ENCODE measurements at regions not wholly inside any gene's neighbourhood (a gene's known extent, or its start where the extent isn't known, plus 50 kb on each side); places are given as distances from the start of the nearest gene placed in this dataset.
"Not testable (repeated sequence)": the region's sequence is repeated elsewhere in the genome, so short reads cannot be mapped to it uniquely, and the experiment has no call there.

DNA sequence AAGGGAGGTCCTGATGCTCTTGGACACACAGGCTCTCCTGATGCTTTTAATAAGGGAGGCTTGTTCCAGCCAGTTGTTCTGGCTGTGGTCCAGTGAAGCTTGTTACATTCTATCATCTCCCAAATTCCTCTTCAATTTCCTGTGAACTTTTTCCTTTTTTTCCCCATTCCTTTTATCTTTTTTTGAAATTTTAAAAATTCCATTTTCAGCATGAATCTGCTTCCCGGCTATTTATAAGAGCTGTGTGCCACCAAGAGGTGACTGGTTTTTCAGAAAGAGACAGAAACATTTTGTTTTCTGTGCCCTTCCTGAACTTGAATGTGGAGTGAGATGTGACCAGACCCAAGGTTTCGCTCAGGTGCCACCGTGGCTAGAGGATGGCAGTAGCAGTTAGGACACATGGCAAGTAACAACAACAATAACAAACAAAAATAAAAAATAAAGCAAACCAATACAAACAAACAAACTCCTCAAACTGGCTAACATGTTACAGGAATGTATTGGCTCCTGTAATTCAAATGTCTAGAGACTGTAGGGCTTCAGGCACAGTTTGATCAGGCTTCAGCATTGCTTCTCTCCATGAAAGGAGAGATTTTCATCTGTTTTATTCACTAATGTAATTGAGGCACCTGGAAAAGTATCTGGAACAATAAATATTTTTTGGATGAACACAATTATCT lies 121.1 kb downstream of the BOD1 start:
- no peak for DNase-seq (ENCODE audit: low read depth, low spot score)

DNA sequence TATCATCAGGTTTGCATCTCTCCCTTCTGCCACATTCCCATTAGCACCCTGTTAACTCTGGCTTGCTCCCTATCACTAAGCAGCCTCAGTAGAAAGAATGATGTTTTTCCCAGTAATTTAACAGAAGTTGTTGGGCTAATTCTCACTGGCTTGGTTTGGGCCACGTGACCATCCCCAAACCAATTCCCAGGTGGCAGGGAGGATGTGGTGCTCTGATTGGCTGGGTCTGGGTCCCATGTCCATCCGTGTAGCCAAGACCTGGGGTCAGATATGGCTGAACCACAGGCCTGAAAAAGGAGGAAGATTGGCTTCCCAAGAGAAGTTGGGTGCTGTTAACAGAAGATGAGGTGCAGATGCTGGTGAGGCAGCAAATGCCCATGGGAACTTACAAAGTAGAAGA lies 122.0 kb downstream of the BOD1 start:
- no peak for DNase-seq (ENCODE audit: low read depth, low spot score)

DNA sequence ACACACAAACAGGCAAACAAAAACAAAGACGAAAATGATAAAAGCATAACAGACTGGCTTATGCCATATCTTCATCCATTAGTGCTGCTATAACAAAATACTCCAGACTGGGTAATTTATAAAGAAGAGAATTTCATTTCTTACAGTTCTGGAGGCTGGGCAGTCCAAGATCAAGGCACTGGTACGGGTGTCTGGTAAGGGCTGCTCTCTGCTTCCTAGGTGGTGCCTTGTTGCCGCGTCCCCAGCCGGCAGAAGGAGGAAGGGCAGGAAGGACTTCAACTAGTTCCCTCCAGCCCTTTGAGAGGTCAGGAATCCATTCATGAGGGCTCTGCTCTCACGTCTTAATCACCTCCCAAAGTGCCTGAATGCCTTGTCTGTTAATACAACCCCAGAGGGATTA lies 122.6 kb downstream of the BOD1 start:
- DNase-seq (ENCODE audit: low read depth, low spot score), result no peak

DNA sequence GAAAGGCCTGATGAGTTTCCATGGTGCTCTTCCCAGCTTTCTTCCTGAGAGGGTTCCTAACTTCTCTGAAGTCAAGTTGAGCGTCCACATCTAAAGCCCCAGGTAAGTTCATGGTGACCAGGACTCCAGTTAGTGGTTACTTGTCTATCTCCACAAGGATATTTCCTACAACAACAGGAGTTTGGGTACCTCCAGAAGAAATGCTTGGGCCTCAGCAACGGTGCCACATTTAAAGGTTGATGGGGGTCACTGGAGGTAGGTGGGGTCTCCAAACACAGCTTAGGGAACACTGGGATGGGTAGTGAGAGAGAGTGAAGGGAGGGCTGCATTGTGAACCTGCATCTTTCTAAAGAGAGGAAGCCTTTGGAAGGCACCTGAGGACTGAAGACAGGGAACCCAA lies 123.4 kb downstream of the BOD1 start:
- no peak for DNase-seq (ENCODE audit: low read depth, low spot score)

DNA sequence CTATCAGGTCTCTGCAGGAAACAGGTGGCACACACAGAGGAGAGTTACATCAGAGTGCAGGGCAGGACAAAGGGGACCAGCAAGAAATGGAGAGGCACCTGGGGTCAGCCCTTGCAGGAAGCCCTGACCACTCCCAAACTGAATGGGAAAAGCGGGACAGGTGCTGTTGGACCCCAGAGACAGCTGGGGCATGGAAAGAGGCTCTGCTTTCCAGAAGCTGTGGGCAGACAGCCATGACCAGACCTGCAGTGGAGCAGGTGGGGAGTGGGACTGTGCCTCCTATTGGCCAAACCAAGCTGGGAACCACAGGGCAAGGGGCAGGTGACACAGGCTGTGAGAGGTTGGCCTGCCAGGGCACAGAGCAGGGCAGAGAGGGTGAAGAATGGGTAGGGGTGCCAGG lies 125.8 kb downstream of the BOD1 start:
- no peak for DNase-seq (ENCODE audit: low read depth, low spot score)

DNA sequence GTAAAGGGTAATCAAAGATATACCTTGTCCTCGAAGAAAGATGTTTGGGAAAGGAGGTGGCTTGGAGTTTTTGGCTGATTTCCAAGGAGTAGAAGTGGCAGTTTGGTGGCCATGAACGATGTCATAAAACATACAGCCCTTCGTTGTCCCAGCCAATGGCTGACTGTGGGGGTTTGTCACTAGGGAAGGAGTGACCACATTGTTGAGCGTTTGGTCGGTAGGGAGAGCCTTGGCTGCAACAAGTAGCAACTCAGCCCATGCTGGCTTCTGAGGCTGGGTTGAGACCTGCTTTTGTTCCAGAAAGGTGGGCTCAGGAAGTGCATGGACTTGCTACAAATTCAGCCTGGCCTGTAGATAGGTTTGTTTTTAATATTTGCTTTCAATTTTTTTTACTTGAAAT lies 128.3 kb downstream of the BOD1 start:
- DNase-seq (ENCODE audit: low read depth, low spot score), result no peak

DNA sequence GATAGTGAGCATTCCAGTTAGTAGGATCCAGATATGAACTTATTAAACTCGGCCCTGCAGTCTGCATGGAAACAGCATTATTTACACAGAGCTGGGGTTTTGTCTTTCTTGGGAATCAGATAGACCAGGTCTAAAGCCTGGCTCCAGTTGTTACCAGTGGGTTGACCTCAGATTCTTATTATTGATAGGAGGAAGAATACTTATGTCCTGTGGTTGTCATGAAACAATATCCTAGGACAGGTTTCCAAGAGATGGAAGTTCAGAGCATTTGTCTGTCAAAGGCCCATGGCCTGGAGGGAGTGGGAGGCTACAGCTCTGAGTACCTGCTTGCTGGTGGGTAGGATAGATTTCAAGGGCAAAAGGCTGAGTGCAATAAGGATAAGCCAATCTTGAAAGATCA lies 129.2 kb downstream of the BOD1 start:
- no peak for DNase-seq (ENCODE audit: low read depth, low spot score)

DNA sequence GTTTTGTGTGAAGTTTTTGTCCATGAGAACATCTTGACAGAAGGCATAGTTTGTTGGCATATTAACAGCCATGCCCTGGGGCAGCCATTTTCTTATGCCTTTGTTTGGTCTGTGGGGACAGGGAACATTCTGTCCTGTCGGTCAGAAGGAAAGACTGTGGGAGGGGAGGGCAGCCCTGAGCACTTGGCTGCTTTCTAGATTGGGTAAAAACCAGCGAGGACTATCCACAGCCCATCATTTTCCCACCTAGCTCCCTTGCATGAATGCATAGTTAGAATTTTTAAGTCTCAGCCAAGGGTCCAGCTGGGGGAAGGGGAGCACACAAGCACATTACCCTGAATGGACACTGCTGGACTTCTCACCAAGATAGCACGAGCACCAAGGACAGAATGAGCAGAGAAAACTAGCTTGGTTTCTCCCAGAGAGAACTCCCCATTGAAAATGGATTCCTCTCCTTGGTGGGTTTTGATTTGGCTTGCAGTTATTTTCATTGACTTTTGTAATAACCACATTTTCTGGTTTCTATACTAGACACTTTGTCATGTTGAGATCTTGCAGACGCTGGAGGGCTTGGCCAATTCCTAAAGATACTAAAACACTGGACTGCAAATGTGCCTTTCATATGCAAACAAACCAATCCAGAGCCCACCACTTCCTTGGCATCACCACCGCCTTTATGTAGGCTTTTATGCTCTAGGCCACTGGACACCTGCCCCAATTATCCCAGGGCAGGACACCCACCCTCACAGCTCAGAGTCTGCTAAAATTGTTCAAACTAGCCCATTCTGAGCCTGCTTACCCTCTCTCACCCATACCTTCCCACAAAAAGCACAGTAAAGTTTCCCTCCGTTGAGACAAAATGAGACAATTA lies 129.9 kb downstream of the BOD1 start:
- DNase-seq (ENCODE audit: low read depth, low spot score), result no peak

DNA sequence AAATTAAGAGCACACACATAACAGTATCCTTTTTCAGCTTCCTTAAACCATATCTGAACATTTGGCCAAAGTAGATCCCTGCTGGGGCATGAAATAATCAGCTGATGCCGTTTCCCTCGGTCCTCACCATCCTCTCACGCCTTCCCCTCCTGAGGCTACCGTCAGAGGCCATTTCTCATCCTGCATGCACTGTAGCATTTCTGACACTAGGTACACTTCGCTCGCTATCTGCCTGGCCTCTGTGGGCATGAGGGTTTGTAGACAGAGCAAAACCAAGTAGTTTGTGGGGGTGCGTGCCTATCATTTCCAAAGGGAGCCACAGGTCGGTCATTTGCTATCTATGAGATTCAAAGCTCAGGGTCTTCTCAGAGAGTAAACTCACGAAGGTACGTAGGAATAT lies 131.9 kb downstream of the BOD1 start:
- no peak for DNase-seq (ENCODE audit: low read depth, low spot score)

DNA sequence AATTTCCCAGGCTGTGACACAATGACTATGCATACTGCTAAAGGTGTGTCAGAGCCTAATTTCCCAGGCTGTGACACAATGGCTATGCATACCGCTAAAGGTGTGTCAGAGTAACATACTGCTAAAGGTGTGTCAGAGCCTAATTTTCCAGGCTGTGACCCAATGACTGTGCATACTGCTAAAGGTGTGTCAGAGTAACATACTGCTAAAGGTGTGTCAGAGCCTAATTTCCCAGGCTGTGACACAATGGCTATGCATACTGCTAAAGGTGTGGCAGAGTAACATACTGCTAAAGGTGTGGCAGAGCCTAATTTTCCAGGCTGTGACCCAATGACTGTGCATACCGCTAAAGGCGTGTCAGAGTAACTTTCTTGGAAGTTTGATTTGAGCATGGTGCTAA lies 132.9 kb downstream of the BOD1 start:
- not testable (repeated sequence) for DNase-seq (ENCODE audit: low read depth, low spot score)

DNA sequence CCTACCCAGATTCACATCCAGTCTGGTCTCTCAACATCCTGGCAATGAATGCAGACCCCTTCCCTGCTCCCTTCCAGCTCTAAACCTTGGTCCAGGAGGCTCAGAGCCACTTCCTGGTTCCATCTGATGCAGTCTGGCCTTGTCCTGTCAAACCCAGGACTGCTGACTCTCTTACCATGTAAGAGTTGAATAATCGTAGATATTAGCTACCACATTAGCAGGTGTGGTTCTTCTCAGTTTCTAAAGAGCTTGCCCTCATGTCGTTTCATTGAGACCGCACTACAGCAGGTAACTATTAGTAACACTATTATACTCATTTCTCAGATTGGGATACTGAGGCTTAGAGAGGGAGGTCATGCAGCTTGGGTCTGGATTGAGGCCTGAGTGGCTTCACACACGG lies 133.3 kb downstream of the BOD1 start:
- DNase-seq (ENCODE audit: low read depth, low spot score), result no peak

DNA sequence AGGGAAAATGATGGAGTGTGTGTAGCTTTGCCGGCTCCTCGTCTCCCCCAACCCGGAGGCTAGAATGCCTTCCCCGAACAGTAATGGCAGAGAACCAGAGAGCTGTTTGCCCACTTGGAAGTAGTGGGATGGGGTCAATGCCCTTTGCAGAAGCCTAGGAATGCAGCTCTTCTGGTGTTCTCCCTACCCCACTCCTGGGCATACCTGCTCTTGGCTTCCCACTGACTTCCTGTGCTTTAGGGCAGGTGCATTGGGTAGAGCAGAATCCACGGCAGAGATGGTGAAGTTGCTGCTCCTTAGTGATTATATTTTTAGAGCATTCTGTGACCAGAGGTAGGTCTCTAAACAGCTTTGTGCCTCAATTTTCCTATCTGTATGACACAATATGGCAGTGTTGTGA lies 134.6 kb downstream of the BOD1 start:
- no peak for DNase-seq (ENCODE audit: low read depth, low spot score)

DNA sequence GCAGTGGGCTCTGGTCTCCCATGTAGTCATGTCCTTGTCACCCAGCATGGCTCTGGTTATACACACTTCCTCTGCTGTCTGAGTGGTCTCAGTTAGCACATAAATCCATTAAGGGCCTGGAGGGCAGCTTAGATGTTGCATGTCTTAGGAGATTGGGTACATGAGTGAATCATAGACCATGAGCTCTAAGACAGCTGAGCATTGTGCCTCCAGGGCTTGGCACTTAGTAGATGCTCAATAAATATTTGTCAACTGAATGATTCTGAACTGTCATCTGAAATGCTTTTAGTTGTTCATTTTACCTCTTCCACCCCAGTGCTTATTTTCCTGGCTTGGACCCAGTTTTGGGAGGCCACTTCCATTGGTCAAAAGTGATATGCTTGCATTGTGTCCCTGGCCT lies 135.6 kb downstream of the BOD1 start:
- DNase-seq (ENCODE audit: low read depth, low spot score), result no peak

DNA sequence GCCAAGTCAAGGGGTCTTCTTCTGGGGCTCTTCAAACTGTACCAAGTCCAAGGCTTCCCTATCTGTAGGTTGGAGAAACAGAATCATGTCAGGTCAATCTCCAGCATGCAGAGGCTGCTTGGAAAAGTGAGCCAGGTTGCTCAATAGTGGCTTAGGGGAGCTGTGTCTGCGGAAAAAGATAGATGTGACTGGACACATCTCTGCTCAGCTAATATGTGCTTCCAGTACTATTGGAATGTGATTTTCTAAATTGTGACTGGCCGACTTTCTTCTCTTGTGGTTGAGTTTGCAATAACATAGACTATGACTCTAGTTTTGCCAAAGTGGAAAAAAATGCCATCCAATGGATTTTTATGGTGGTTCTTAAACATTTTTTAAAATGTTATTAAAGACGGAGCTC lies 136.7 kb downstream of the BOD1 start:
- no peak for DNase-seq (ENCODE audit: low read depth, low spot score)

DNA sequence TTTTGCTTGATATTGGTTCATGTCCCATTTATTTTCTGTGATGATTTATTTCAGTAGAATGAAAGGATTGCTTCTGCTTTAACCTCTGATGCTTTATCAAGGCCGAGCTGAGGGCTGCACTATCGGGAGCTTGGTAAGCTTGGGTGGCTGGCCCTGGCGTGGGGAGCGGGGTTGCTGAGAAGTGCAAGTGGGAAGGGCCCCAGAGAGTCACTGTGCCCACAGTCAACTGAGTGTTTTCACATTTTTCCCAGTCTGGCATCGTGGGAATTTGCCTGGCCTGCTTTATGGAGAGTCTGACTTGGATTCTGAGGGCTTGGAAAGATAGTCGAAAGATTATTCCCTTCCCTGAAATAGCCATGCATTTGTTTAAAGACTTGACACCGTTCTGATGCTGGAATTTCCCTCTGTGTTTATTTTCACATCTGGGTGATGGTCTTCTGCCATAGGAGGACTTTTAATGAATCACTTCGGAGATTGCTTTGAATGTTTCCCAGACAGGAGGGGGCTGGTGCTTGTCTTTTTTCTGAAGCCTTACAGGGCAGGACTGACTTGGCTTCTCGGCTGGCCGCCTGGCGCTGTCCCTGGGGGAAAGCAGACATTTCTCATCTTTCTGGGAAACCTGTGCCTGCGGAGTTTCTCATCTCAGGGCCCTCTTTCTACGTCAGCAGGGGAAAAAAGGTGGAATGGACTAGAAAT lies 139.0 kb downstream of the BOD1 start:
- no peak for DNase-seq (ENCODE audit: low read depth, low spot score)

DNA sequence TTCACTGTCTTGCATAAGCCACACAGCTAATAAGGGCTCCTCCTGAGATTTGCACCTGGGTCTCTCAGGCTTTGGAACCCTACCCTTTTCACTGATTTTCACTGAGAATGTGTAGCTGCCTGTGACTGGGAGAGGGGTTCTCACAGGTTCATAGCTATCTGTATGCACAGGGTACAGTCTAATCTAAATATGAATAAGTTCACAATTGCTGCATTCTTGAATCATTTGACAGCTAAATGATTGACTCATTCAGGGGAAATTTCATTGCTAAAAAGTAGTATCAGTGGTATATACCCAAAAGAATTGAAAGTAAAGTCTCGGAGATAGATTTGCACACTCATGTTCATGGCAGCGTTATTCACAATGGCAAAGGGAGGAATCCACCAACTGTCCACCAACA lies 140.7 kb downstream of the BOD1 start:
- no peak for DNase-seq (ENCODE audit: low read depth, low spot score)

DNA sequence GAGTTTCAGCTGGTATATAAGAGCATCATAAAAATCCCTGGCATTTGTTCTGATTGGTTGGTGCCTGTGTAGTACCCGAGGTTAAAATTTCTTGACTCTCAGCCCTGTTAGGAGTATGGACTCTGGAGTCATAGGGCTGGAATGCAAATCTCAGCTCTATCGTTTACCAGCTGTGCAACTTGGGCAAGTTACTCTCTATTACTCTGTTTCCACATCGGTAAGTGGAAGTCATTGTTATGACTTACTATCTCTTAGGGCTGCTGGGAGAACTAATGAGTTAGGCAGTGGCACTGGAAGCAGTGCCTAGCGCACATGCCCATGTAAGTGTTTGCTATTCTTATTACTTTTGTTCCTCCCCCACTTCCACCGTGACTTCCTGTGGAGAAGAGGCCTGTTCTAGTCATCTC lies 141.6 kb downstream of the BOD1 start:
- no peak for DNase-seq (ENCODE audit: low read depth, low spot score)

DNA sequence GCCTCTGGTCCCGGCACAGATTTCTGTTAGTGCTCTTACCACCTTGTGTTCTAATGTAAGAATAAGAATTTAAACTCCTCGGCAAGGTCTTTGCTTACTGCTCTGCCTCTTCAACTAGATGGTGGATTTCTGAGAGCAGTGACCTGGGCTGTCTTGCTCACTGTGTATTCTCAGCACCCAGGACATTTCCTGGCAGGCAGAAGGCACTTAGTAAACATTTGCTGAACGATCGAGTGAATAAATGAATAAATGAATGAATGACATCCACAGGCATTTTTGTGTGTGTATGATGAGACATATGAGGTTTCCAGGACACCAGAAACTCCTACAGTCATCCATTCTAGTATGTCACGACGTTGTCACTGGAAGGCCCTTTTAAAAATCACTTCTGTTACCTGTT lies 143.2 kb downstream of the BOD1 start:
- no peak for DNase-seq (ENCODE audit: low read depth, low spot score)

DNA sequence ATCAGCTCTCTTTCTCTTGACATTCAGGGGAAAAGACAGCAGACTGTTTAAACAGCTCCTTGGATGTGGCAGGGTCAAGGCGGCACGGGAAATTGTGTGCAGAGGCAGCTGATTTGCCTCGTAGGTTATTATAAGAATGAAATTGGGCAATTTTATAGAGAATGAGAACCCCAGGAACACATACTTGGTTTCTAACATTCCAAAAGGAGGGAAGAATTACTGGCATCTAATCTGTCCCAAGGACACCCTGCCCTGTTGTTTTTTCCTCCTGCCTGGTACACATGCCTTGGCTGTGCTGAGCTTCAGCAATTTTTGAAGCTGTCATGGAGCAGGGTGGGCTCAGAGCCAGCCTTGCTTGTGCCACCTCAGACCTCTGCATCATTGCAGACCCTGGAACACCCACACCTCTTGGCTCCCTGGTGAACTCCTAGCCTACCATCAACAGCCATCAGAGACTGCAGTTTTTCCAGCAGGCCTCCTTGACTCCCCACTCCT lies 143.6 kb downstream of the BOD1 start:
- DNase-seq (ENCODE audit: low read depth, low spot score), result no peak

DNA sequence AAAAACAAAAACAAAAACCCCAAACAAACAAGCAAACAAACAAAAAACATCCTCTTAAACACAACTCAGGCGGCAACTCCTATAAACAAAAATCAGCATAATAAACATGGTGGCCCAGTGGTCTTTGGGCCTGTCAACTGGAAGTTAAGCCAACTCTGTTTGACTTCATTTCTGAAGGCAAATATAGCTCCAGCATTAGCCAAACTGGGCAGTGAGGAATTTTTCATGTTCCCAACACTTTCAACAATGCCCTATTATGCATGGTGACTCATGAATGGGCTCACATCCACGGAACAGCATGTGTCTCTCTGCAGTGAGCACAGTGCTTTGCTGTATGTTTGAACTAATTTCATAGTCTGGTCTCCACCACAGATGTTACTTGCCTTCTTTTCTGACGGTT lies 143.9 kb upstream of the STC2 start:
- no peak for DNase-seq (ENCODE audit: low read depth, low spot score)

DNA sequence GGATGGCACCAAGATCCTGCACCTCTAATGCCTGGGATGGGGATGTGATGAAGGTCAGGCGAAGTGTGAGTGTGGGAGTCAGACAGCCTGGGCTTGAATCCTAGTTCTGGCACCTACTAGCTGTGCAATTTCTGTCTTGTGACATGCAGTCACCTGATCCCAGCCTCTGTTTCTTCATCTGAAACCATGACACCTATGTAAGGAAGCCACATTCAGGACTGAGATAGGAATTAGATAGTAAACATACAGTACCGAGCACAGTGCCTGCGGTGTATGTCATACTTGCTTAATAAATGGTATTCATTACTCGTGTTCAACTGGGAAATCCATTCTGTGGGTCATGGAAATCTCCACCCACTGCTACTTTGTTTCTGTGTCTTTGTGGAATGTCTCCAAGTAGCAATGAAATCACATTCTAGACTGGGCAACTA lies 140.6 kb upstream of the STC2 start:
- DNase-seq (ENCODE audit: low read depth, low spot score), result no peak

DNA sequence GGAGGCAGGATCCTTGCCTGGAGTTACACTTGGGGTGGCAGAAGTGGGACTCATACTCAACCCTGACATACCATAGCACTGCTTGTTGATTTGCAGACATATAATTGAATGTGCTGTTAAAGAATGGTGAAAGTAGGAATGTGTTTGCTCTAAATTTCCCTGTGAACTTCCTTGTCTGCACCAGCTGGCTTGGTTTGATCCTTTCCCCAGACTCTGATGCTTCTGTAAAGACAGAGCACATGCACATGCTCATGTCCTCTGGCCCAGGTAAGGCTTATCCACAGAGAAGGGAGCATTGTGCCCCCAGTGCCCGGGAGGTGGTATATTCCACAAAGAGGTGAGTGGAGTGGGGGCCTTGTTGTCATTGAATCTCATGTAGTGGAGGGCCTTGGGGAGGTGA lies 138.0 kb upstream of the STC2 start:
- no peak for DNase-seq (ENCODE audit: low read depth, low spot score)

DNA sequence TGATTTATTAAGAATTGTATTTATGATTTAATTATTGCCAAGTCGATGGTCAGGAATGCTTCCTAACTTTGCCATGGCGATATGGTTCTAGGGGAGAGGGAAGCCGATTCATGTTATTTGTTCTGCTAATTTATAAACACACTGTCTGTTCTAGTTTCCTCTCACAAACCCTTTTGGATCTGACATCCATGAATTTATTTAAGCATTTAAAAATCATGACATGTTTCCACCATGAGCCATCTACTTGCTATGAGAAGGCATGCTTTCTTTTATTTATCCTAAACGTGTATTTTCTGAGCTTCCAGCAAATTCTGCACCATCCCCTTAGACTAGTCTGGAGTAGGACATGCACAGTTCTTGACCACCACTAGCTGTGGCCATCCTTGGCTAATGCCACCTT lies 136.6 kb upstream of the STC2 start:
- no peak for DNase-seq (ENCODE audit: low read depth, low spot score)
